ENCODE measurements at regions not wholly inside any gene's neighbourhood (a gene's known extent, or its start where the extent isn't known, plus 50 kb on each side); places are given as distances from the start of the nearest gene placed in this dataset.
A peak's percentile ranks its signal among the peaks of the same experiment; 100 is the strongest.

- DNase-seq (ENCODE audit: low read depth), result no peak
- no peak for TF ChIP-seq CTCF (IDR thresholded peaks at IDR 0.05; ENCODE audit: low read length, missing control alignments)
These were observed 1371.1 kb upstream of the ACO1 start for GRCh38 chr9:31013371-31013770.

GRCh38 chr9:31023847-31024246 is 1360.6 kb upstream of the ACO1 start:
- H3K4me3 ChIP-seq (replicated peaks; ENCODE audit: low read depth, low read length), result no peak overlapping the region
- DNase-seq (ENCODE audit: low read depth), result no peak
- TF ChIP-seq CTCF (IDR thresholded peaks at IDR 0.05; ENCODE audit: low read length, missing control alignments), result no peak

More at GRCh38 chr9:31013371-31013770, 1371.1 kb upstream of the ACO1 start:
- H3K4me3 ChIP-seq (replicated peaks; ENCODE audit: low read depth, low read length), result no peak overlapping the region

- no peak for DNase-seq (ENCODE audit: low read depth)
These were observed 1356.8 kb upstream of the ACO1 start for GRCh38 chr9:31027678-31028077.

GRCh38 chr9:31028137-31028536 is 1356.3 kb upstream of the ACO1 start:
- no peak overlapping the region for H3K4me3 ChIP-seq (replicated peaks; ENCODE audit: low read depth, low read length)
- no peak for TF ChIP-seq CTCF (IDR thresholded peaks at IDR 0.05; ENCODE audit: low read length, missing control alignments)
- DNase-seq (ENCODE audit: low read depth), result no peak

More at GRCh38 chr9:31027678-31028077, 1356.8 kb upstream of the ACO1 start:
- H3K4me3 ChIP-seq (replicated peaks; ENCODE audit: low read depth, low read length), result no peak overlapping the region
- no peak for TF ChIP-seq CTCF (IDR thresholded peaks at IDR 0.05; ENCODE audit: low read length, missing control alignments)

GRCh38 chr9:31030741-31031202 is 1353.7 kb upstream of the ACO1 start:
- peak overlapping the region; percentile 35 for H3K4me3 ChIP-seq (replicated peaks; ENCODE audit: low read depth, low read length)
- DNase-seq (ENCODE audit: low read depth), result peak; percentile 53
- TF ChIP-seq CTCF (IDR thresholded peaks at IDR 0.05; ENCODE audit: low read length, missing control alignments), result no peak

GRCh38 chr9:31032206-31032605 is 1352.2 kb upstream of the ACO1 start:
- TF ChIP-seq CTCF (IDR thresholded peaks at IDR 0.05; ENCODE audit: low read length, missing control alignments), result no peak
- no peak overlapping the region for H3K4me3 ChIP-seq (replicated peaks; ENCODE audit: low read depth, low read length)
- DNase-seq (ENCODE audit: low read depth), result no peak

GRCh38 chr9:31034311-31034710 is 1350.1 kb upstream of the ACO1 start:
- peak; percentile 15 for DNase-seq (ENCODE audit: low read depth)
- no peak for TF ChIP-seq CTCF (IDR thresholded peaks at IDR 0.05; ENCODE audit: low read length, missing control alignments)
- H3K4me3 ChIP-seq (replicated peaks; ENCODE audit: low read depth, low read length), result no peak overlapping the region

Measured in fibroblast of pulmonary artery (primary cell).